ENCODE measurements at regions not wholly inside any gene's neighbourhood (a gene's known extent, or its start where the extent isn't known, plus 50 kb on each side); places are given as distances from the start of the nearest gene placed in this dataset.

DNA sequence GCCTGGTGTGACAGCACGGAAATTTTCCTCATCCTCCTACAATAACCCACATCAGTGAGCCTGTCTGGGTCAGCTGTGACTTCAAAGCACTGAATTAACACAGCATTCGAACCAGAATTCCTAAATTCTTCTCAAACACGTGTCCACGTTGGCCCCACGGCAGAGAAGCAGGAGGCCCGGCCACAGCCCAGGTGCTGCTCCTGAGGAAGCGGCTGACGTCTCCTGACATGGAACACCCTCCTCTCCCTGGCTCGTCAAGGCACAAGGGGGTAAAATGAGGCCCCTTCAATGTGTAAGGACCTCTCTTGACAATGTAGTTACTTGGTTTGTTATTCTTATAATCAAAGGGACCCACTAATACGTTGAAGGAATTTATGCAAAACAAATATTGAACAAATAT lies 156.3 kb upstream of the GSC start:
- TF ChIP-seq TCF7L2 (IDR thresholded peaks at IDR 0.05; ENCODE audit: low read depth, low read length) (no peak), SIN3A (IDR thresholded peaks at IDR 0.05; ENCODE audit: borderline replicate concordance, insufficient read depth, low read depth, low read length) (no peak), POLR2AphosphoS5 (IDR thresholded peaks at IDR 0.05; ENCODE audit: low read depth, low read length) (no peak)
- TF ChIP-seq, protein P1, sequence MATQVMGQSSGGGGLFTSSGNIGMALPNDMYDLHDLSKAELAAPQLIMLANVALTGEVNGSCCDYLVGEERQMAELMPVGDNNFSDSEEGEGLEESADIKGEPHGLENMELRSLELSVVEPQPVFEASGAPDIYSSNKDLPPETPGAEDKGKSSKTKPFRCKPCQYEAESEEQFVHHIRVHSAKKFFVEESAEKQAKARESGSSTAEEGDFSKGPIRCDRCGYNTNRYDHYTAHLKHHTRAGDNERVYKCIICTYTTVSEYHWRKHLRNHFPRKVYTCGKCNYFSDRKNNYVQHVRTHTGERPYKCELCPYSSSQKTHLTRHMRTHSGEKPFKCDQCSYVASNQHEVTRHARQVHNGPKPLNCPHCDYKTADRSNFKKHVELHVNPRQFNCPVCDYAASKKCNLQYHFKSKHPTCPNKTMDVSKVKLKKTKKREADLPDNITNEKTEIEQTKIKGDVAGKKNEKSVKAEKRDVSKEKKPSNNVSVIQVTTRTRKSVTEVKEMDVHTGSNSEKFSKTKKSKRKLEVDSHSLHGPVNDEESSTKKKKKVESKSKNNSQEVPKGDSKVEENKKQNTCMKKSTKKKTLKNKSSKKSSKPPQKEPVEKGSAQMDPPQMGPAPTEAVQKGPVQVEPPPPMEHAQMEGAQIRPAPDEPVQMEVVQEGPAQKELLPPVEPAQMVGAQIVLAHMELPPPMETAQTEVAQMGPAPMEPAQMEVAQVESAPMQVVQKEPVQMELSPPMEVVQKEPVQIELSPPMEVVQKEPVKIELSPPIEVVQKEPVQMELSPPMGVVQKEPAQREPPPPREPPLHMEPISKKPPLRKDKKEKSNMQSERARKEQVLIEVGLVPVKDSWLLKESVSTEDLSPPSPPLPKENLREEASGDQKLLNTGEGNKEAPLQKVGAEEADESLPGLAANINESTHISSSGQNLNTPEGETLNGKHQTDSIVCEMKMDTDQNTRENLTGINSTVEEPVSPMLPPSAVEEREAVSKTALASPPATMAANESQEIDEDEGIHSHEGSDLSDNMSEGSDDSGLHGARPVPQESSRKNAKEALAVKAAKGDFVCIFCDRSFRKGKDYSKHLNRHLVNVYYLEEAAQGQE (IDR thresholded peaks at IDR 0.05; ENCODE audit: insufficient read depth in 1 of 2, low read depth in 2 of 2, low read length in 1 of 2), result no peak
- TF ChIP-seq, protein P2, sequence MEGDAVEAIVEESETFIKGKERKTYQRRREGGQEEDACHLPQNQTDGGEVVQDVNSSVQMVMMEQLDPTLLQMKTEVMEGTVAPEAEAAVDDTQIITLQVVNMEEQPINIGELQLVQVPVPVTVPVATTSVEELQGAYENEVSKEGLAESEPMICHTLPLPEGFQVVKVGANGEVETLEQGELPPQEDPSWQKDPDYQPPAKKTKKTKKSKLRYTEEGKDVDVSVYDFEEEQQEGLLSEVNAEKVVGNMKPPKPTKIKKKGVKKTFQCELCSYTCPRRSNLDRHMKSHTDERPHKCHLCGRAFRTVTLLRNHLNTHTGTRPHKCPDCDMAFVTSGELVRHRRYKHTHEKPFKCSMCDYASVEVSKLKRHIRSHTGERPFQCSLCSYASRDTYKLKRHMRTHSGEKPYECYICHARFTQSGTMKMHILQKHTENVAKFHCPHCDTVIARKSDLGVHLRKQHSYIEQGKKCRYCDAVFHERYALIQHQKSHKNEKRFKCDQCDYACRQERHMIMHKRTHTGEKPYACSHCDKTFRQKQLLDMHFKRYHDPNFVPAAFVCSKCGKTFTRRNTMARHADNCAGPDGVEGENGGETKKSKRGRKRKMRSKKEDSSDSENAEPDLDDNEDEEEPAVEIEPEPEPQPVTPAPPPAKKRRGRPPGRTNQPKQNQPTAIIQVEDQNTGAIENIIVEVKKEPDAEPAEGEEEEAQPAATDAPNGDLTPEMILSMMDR (IDR thresholded peaks at IDR 0.05), result no peak
- H3K27me3 ChIP-seq (ENCODE audit: control insufficient read depth, insufficient read depth, low read length), result no peaks in the 10 kb centered on the region
- BruUV-seq (replicated peaks), result no TSS peak
- H3K9me3 ChIP-seq (ENCODE audit: control insufficient read depth, insufficient read depth, low read depth, low read length), result no peaks in the 10 kb centered on the region
- DNase-seq (ENCODE audit: low read depth, low spot score), result no peak
- ATAC-seq, result no peak
- in situ Hi-C loops (cut with HindIII; ENCODE audit: low pct_unique_long_range_greater_than_20kb, low sequenced_read_pairs) (no loop called here), intact Hi-C loops (cut with micrococcal nuclease; ENCODE audit: unreplicated experiment) (no loop called here)
- no peaks in the 10 kb centered on the region for H3K4me1 ChIP-seq (ENCODE audit: control insufficient read depth, insufficient read depth, low read length)
- H3K4me3 ChIP-seq (ENCODE audit: low read depth in 2 of 2, low read length in 2 of 2), result no peak overlapping the region
- ChIA-PET POLR2A (interaction anchor here (0.6 kb wide), 1 partner anchor 210 kb away, joined by 3 read pairs; no protein-coding TSS in a partner anchor), CTCF (no interaction called here)
- H3K36me3 ChIP-seq (ENCODE audit: control insufficient read depth, insufficient read depth, low read length), result no peaks in the 10 kb centered on the region
- no peak overlapping the region for H3K27ac ChIP-seq (ENCODE audit: low read length)

DNA sequence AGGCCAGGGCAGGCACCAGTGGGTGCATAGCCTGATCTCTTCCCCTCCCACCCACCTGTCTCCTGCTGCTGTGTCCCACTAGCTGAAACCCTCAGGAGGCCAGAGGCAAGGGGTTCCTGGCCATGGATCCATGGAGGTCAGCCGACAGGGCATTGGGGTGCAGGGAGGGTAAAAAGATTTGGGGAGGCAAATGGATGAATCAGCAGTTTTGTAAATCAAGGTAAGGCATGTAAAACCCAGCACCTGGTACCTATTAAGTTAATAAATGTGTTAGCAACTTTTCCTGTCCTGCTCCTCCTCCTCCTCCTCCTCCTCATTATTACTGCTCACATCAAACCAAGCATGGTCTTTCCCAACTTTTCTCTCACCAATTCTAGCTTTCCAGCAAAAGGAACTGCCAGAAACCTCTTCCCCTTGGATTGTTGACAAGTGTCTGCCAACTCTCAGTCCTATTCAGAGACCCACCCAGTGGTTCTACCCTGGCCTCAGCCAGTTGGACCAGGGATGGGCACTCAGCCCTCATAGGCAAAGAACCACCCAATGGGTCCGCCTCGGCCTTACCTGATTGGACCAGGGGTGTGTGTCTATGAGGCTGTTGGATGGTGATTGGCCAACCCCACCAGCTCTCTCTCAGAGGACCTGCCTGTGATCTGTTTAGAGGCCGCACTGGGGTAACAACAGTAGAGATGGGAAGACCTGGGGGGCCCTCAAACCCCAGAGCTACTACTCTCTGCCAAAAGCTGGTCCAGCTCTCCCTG lies 155.7 kb upstream of the GSC start:
- intact Hi-C loops (cut with micrococcal nuclease; ENCODE audit: unreplicated experiment), result no loop called here
- H3K27ac ChIP-seq (ENCODE audit: low read length), result no peak overlapping the region
- TF ChIP-seq TCF7L2 (IDR thresholded peaks at IDR 0.05; ENCODE audit: low read depth, low read length) (no peak), SIN3A (IDR thresholded peaks at IDR 0.05; ENCODE audit: borderline replicate concordance, insufficient read depth, low read depth, low read length) (no peak), POLR2AphosphoS5 (IDR thresholded peaks at IDR 0.05; ENCODE audit: low read depth, low read length) (no peak)
- TF ChIP-seq, protein P2 (IDR thresholded peaks at IDR 0.05), result no peak
- TF ChIP-seq, protein P1 (IDR thresholded peaks at IDR 0.05; ENCODE audit: insufficient read depth in 1 of 2, low read depth in 2 of 2, low read length in 1 of 2), result no peak
- POLR2A ChIA-PET, result no interaction called here
- no TSS peak for BruUV-seq (replicated peaks)
- no peaks in the 10 kb centered on the region for H3K9me3 ChIP-seq (ENCODE audit: control insufficient read depth, insufficient read depth, low read depth, low read length)
- H3K36me3 ChIP-seq (ENCODE audit: control insufficient read depth, insufficient read depth, low read length), result no peaks in the 10 kb centered on the region
- CTCF ChIA-PET, result no interaction called here
- DNase-seq (ENCODE audit: low read depth, low spot score), result no peak
- in situ Hi-C loops (cut with HindIII; ENCODE audit: low pct_unique_long_range_greater_than_20kb, low sequenced_read_pairs), result no loop called here
- no peaks in the 10 kb centered on the region for H3K4me1 ChIP-seq (ENCODE audit: control insufficient read depth, insufficient read depth, low read length)
- H3K4me3 ChIP-seq (ENCODE audit: low read depth in 2 of 2, low read length in 2 of 2), result no peak overlapping the region
- no peak for ATAC-seq
- no peaks in the 10 kb centered on the region for H3K27me3 ChIP-seq (ENCODE audit: control insufficient read depth, insufficient read depth, low read length)
